Globus pallidus (tissue), 1 donor: ENCODE measurements at regions not wholly inside any gene's neighbourhood (a gene's known extent, or its start where the extent isn't known, plus 50 kb on each side); places are given as distances from the start of the nearest gene placed in this dataset.
A peak's percentile ranks its signal among the peaks of the same experiment; 100 is the strongest.

Experiments used
- DNase-seq: peaks from one replicate; pipeline ENCODE4 v3.0.0-alpha.2; 2015; ENCODE audit warnings: low spot score

GRCh38 chr15:79186616-79187015, 95.9 kb upstream of the ANKRD34C start:
- DNase-seq = no peak

GRCh38 chr15:79185199-79185598, 94.6 kb upstream of the RASGRF1 start:
- no peak for DNase-seq

GRCh38 chr15:79184465-79184892, 93.9 kb upstream of the RASGRF1 start:
- DNase-seq = peak; percentile 59

- no peak for DNase-seq
Measured at GRCh38 chr15:79180318-79180717, 89.7 kb upstream of the RASGRF1 start.

- DNase-seq = no peak
Measured at GRCh38 chr15:79179597-79179996, 89.0 kb upstream of the RASGRF1 start.

GRCh38 chr15:79179108-79179561, 88.6 kb upstream of the RASGRF1 start:
- DNase-seq = no peak

GRCh38 chr15:79178594-79178993, 88.0 kb upstream of the RASGRF1 start:
- DNase-seq = no peak

- DNase-seq = no peak
Measured at GRCh38 chr15:79176151-79176550, 85.6 kb upstream of the RASGRF1 start.

GRCh38 chr15:79172801-79173460, 82.4 kb upstream of the RASGRF1 start:
- DNase-seq = no peak

- no peak for DNase-seq
Measured at GRCh38 chr15:79172032-79172481, 81.5 kb upstream of the RASGRF1 start.

GRCh38 chr15:79171320-79172031, 80.9 kb upstream of the RASGRF1 start:
- DNase-seq = no peak

GRCh38 chr15:79170256-79170664, 79.7 kb upstream of the RASGRF1 start:
- DNase-seq = no peak

GRCh38 chr15:79169526-79170133, 79.0 kb upstream of the RASGRF1 start:
- no peak for DNase-seq

- DNase-seq = peak; percentile 74
Measured at GRCh38 chr15:79168922-79169456, 78.4 kb upstream of the RASGRF1 start.

GRCh38 chr15:79167776-79168175, 77.2 kb upstream of the RASGRF1 start:
- DNase-seq = no peak

- no peak for DNase-seq
Measured at GRCh38 chr15:79166311-79166955, 75.9 kb upstream of the RASGRF1 start.

- no peak for DNase-seq
Measured at GRCh38 chr15:79164465-79164864, 73.9 kb upstream of the RASGRF1 start.

GRCh38 chr15:79164043-79164442, 73.5 kb upstream of the RASGRF1 start:
- no peak for DNase-seq

- no peak for DNase-seq
Measured at GRCh38 chr15:79163395-79163794, 72.8 kb upstream of the RASGRF1 start.

GRCh38 chr15:79161837-79162508, 71.4 kb upstream of the RASGRF1 start:
- DNase-seq = no peak

GRCh38 chr15:79160211-79160610, 69.6 kb upstream of the RASGRF1 start:
- DNase-seq = no peak
